ENCODE measurements at regions not wholly inside any gene's neighbourhood (a gene's known extent, or its start where the extent isn't known, plus 50 kb on each side); places are given as distances from the start of the nearest gene placed in this dataset.

GRCh38 chr9:91155746-91156376 lies 205.9 kb downstream of the AUH start:
- Mint-ChIP-seq H3K27ac (no peak overlapping the region), H3K4me1 (no peaks in the 10 kb centered on the region), H3K36me3 (ENCODE audit: low read depth) (peaks cover 22% of the 10 kb centered on the region), H3K4me3 (no peak overlapping the region), H3K9me3 (peaks cover 34% of the 10 kb centered on the region), H3K27me3 (ENCODE audit: insufficient read depth, low read depth, poor library complexity) (no peaks in the 10 kb centered on the region)
- no peaks in the 10 kb centered on the region for H4K20me1 ChIP-seq (replicated peaks; ENCODE audit: insufficient read depth)
- no peak for TF ChIP-seq STAT1 (IDR thresholded peaks at IDR 0.05; ENCODE audit: unreplicated experiment)
- TF ChIP-seq POLR2AphosphoS5 (IDR thresholded peaks at IDR 0.05; ENCODE audit: low read depth): no peak
- TF ChIP-seq NANOG (IDR thresholded peaks at IDR 0.05; ENCODE audit: borderline replicate concordance): no peak
- TF ChIP-seq REST (IDR thresholded peaks at IDR 0.05; ENCODE audit: unreplicated experiment): no peak
- TF ChIP-seq ETS1 (IDR thresholded peaks at IDR 0.05): no peak
- TF ChIP-seq JUNB (IDR thresholded peaks at IDR 0.05; ENCODE audit: unreplicated experiment): no peak
- TF ChIP-seq EZH2 (IDR thresholded peaks at IDR 0.05; ENCODE audit: low read depth, unreplicated experiment): no peak
- TF ChIP-seq EZH2phosphoT487 (IDR thresholded peaks at IDR 0.05; ENCODE audit: unreplicated experiment): no peak
- no peak for TF ChIP-seq CREB1 (CRISPR knock-in tag; IDR thresholded peaks at IDR 0.05; ENCODE audit: low read depth)
- no peak for TF ChIP-seq CTCF (conservative IDR thresholded peaks at IDR 0.05; ENCODE audit: low read depth in 2 of 2)
- TF ChIP-seq ZNF462 (CRISPR knock-in tag; IDR thresholded peaks at IDR 0.05): no peak
- peaks cover 5% of the 10 kb centered on the region; the same call in 1 of the 2 replicates for H3K9me2 ChIP-seq (ENCODE audit: insufficient read depth)
- no peaks in the 10 kb centered on the region for H3K27me3 ChIP-seq (ENCODE audit: insufficient read depth)
- H3K4me2 ChIP-seq: no peak overlapping the region
- H2AFZ ChIP-seq: no peak overlapping the region
- H3K27ac ChIP-seq (ENCODE audit: low read depth): no peak overlapping the region
- no peaks in the 10 kb centered on the region for H3K36me3 ChIP-seq (ENCODE audit: insufficient read depth)
- H3K79me2 ChIP-seq (replicated peaks; ENCODE audit: insufficient read depth): no peaks in the 10 kb centered on the region
- H3F3A ChIP-seq (replicated peaks; ENCODE audit: low read depth): no peaks in the 10 kb centered on the region
- ATAC-seq (no peak), DNase-seq (ENCODE audit: low spot score) (no peak)
- H3K4me1 ChIP-seq (ENCODE audit: insufficient read depth): no peaks in the 10 kb centered on the region
- no peak overlapping the region for H3K4me3 ChIP-seq
